H1 (cell line): ENCODE measurements at regions not wholly inside any gene's neighbourhood (a gene's known extent, or its start where the extent isn't known, plus 50 kb on each side); places are given as distances from the start of the nearest gene placed in this dataset.

Source experiments
- CTCF ChIA-PET: fragments of 300-600 bp; sonication (Branson Sonifier 250); formaldehyde crosslinking; loops from one replicate; lab custom pipeline; 2021; ENCODE audit not compliant: partially characterized antibody; lab: Charles Lee
- POLR2A ChIA-PET: fragments of 300-600 bp; sonication (Branson Sonifier 250); formaldehyde crosslinking; loops from one replicate; lab custom pipeline; 2021; ENCODE audit warnings: inconsistent platforms; ENCODE audit not compliant: partially characterized antibody; lab: Charles Lee
- DNase-seq, 2 experiments: peaks; one replicate each; pipeline versions ENCODE4 v3.0.0 to v3.0.0-alpha.2; 2010 to 2022; ENCODE audit warnings: low spot score in 2 of 2, low read depth in 1 of 2, mixed read lengths in 1 of 2
- FAIRE-seq: peaks from 2 replicates; lab custom pipeline; 2011; peaks lifted over from hg19 to GRCh38; lab: Jason Lieb, UNC
- H2AFZ ChIP-seq: 2 replicates; pipeline ENCODE4 v1.8.1; 2012; ENCODE audit warnings: low read length, inconsistent platforms
- H2AK5ac ChIP-seq: 2 replicates; pipeline ENCODE4 v1.6.1; 2013; ENCODE audit warnings: low read depth, low read length
- H2BK120ac ChIP-seq: replicated peaks from 2 replicates; pipeline ENCODE3; 2013; ENCODE audit warnings: low read depth, low read length, inconsistent platforms
- H2BK12ac ChIP-seq: 2 replicates; pipeline ENCODE4 v1.6.1; 2013; ENCODE audit warnings: low read depth, low read length
- H2BK15ac ChIP-seq: 2 replicates; pipeline ENCODE4 v1.6.1; 2013; ENCODE audit warnings: low read length
- H2BK20ac ChIP-seq: 2 replicates; pipeline ENCODE4 v1.6.1; 2013; ENCODE audit warnings: low read length
- H2BK5ac ChIP-seq: 2 replicates; pipeline ENCODE4 v1.6.1; 2013; ENCODE audit warnings: low read depth, low read length
- H3K14ac ChIP-seq: 2 replicates; pipeline ENCODE4 v1.6.1; 2013; ENCODE audit warnings: inconsistent platforms; ENCODE audit not compliant: insufficient read length
- H3K18ac ChIP-seq: 2 replicates; pipeline ENCODE4 v1.6.1; 2013; ENCODE audit warnings: low read length; ENCODE audit errors: extremely low read depth
- H3K23ac ChIP-seq: 2 replicates; pipeline ENCODE4 v1.6.1; 2013; ENCODE audit warnings: inconsistent platforms; ENCODE audit not compliant: insufficient read length
- H3K23me2 ChIP-seq: 2 replicates; pipeline ENCODE4 v1.6.1; 2013; ENCODE audit warnings: low read depth, low read length
- H3K27ac ChIP-seq: 2 replicates; pipeline ENCODE4 v1.6.1; 2011; ENCODE audit warnings: low read depth, low read length, inconsistent platforms
- H3K27me3 ChIP-seq, 4 experiments: replicated peaks in 1 of 4; 1 replicate in 1 of 4; 2 replicates in 3 of 4; pipeline versions ENCODE4 v1.6.1 to v1.8.1; 2011 to 2013; ENCODE audit warnings: low read length in 3 of 4, mild to moderate bottlenecking in 3 of 4, inconsistent platforms in 2 of 4, mixed read lengths in 2 of 4, moderate library complexity in 1 of 4; ENCODE audit not compliant: control insufficient read depth in 3 of 4, insufficient read depth in 3 of 4; ENCODE audit errors: extremely low read depth in 1 of 4
- H3K36me3 ChIP-seq, 4 experiments: 2 replicates each; pipeline versions ENCODE4 v1.6.1 to v1.8.1; 2011 to 2013; ENCODE audit warnings: mild to moderate bottlenecking in 4 of 4, low read length in 3 of 4, moderate library complexity in 2 of 4, control low read depth in 1 of 4, inconsistent platforms in 1 of 4; ENCODE audit not compliant: insufficient read depth in 4 of 4, control insufficient read depth in 2 of 4
- H3K4ac ChIP-seq: replicated peaks from 2 replicates; pipeline ENCODE3; 2013; ENCODE audit warnings: low read length, low read depth, mixed read lengths, inconsistent platforms; ENCODE audit not compliant: insufficient read length
- H3K4me1 ChIP-seq, 4 experiments: replicated peaks in 1 of 4; 1 replicate in 1 of 4; 2 replicates in 3 of 4; pipeline versions ENCODE4 v1.6.1 to v1.8.1; 2011 to 2013; ENCODE audit warnings: low read length in 3 of 4, inconsistent platforms in 2 of 4, mixed read lengths in 1 of 4; ENCODE audit not compliant: insufficient read depth in 4 of 4, control insufficient read depth in 3 of 4
- H3K4me2 ChIP-seq, 2 experiments: 2 replicates each; pipeline versions ENCODE4 v1.6.1 to v1.8.1; 2011 to 2013; ENCODE audit warnings: low read depth in 2 of 2, low read length in 2 of 2, control low read depth in 1 of 2, inconsistent platforms in 1 of 2, mild to moderate bottlenecking in 1 of 2; ENCODE audit not compliant: insufficient read depth in 1 of 2
- H3K4me3 ChIP-seq, 4 experiments: fragments of 200-600, 300-600 bp in 1 of 4; sonication (generic), shearing (Covaris generic), sonication (Bioruptor Twin) in 1 of 4; 2 replicates each; pipeline versions ENCODE4 v1.5.1 to v1.8.1; 2011 to 2016; ENCODE audit warnings: low read length in 4 of 4, low read depth in 3 of 4, control low read depth in 2 of 4, inconsistent platforms in 2 of 4, mild to moderate bottlenecking in 2 of 4, mixed read lengths in 1 of 4, moderate library complexity in 1 of 4; ENCODE audit not compliant: insufficient read depth in 2 of 4; ENCODE audit errors: extremely low read depth in 1 of 4
- H3K56ac ChIP-seq: replicated peaks from 2 replicates; pipeline ENCODE3; 2013; ENCODE audit warnings: low read depth, mild to moderate bottlenecking, mixed read lengths, low read length, inconsistent platforms; ENCODE audit not compliant: insufficient read length
- H3K79me1 ChIP-seq: 2 replicates; pipeline ENCODE4 v1.6.1; 2013; ENCODE audit warnings: low read depth, low read length, control low read depth
- H3K79me2 ChIP-seq, 2 experiments: 2 replicates each; pipeline versions ENCODE4 v1.6.1 to v1.8.1; 2012 to 2013; ENCODE audit warnings: low read length in 2 of 2, mild to moderate bottlenecking in 2 of 2, inconsistent platforms in 1 of 2; ENCODE audit not compliant: insufficient read depth in 2 of 2, control insufficient read depth in 1 of 2
- H3K9ac ChIP-seq, 4 experiments: replicated peaks in 1 of 4; 1 replicate in 1 of 4; 2 replicates in 3 of 4; pipeline versions ENCODE4 v1.6.1 to v1.8.1; 2011 to 2013; ENCODE audit warnings: low read depth in 3 of 4, low read length in 3 of 4, control low read depth in 2 of 4, mild to moderate bottlenecking in 2 of 4, moderate library complexity in 2 of 4, inconsistent platforms in 1 of 4; ENCODE audit errors: extremely low read depth in 1 of 4
- H3K9me3 ChIP-seq, 2 experiments: 2 replicates each; pipeline versions ENCODE4 v1.6.1 to v1.8.1; 2012 to 2013; ENCODE audit warnings: mild to moderate bottlenecking in 2 of 2, moderate library complexity in 2 of 2, control low read depth in 1 of 2, inconsistent platforms in 1 of 2, low read depth in 1 of 2, low read length in 1 of 2, mixed read lengths in 1 of 2; ENCODE audit not compliant: insufficient read depth in 2 of 2
- H4K20me1 ChIP-seq, 2 experiments: replicated peaks in 1 of 2; 2 replicates each; pipeline versions ENCODE3 to v1.8.1; 2011 to 2013; ENCODE audit warnings: inconsistent platforms in 2 of 2, low read length in 2 of 2, mild to moderate bottlenecking in 1 of 2; ENCODE audit not compliant: insufficient read depth in 2 of 2, control insufficient read depth in 1 of 2
- H4K5ac ChIP-seq: 2 replicates; pipeline ENCODE4 v1.6.1; 2013; ENCODE audit warnings: low read length, low read depth, mixed read lengths, inconsistent platforms; ENCODE audit not compliant: insufficient read length
- H4K8ac ChIP-seq: 2 replicates; pipeline ENCODE4 v1.8.0; 2013; ENCODE audit warnings: mild to moderate bottlenecking, moderate library complexity, low read length, inconsistent platforms; ENCODE audit not compliant: insufficient read depth; ENCODE audit errors: extremely low read depth
- H4K91ac ChIP-seq: replicated peaks from 2 replicates; pipeline ENCODE3; 2013; ENCODE audit warnings: low read length, mixed read lengths, inconsistent platforms; ENCODE audit not compliant: insufficient read length
- BCL11A ChIP-seq, 2 experiments: IDR thresholded peaks; one replicate each; pipeline ENCODE4 v1.6.1; 2011; ENCODE audit warnings: low read depth in 2 of 2, low read length in 2 of 2, mild to moderate bottlenecking in 2 of 2
- EP300 ChIP-seq, 2 experiments: IDR thresholded peaks; 1 replicate in 1 of 2; 2 replicates in 1 of 2; pipeline ENCODE4 v1.6.1; 2011 to 2012; ENCODE audit warnings: low read depth in 2 of 2, low read length in 2 of 2, mild to moderate bottlenecking in 2 of 2, borderline replicate concordance in 1 of 2, inconsistent platforms in 1 of 2, moderate library complexity in 1 of 2
- FOSL1 ChIP-seq: IDR thresholded peaks from 2 replicates; pipeline ENCODE4 v1.6.1; 2011; ENCODE audit warnings: mild to moderate bottlenecking, low read depth, low read length, moderate library complexity; ENCODE audit not compliant: insufficient read depth
- JUND ChIP-seq: IDR thresholded peaks from 2 replicates; pipeline ENCODE4 v1.6.1; 2011; ENCODE audit warnings: mild to moderate bottlenecking, improper control_type of control experiment, low read length
- MAFK ChIP-seq: IDR thresholded peaks from 2 replicates; pipeline ENCODE4 v1.6.1; 2012; ENCODE audit warnings: low read depth, mild to moderate bottlenecking, improper control_type of control experiment, low read length
- RFX5 ChIP-seq: IDR thresholded peaks from 2 replicates; pipeline ENCODE4 v1.6.1; 2011; ENCODE audit warnings: low read depth, low read length, improper control_type of control experiment, borderline replicate concordance
- SP4 ChIP-seq: IDR thresholded peaks from 2 replicates; pipeline ENCODE4 v1.6.1; 2012; ENCODE audit warnings: low read length, inconsistent platforms
- TAF1 ChIP-seq: IDR thresholded peaks from 2 replicates; pipeline ENCODE4 v1.6.1; 2011; ENCODE audit warnings: mild to moderate bottlenecking, low read depth, low read length
- TBP ChIP-seq: IDR thresholded peaks from 2 replicates; pipeline ENCODE4 v1.6.1; 2011; ENCODE audit warnings: low read depth, low read length, improper control_type of control experiment
- WGBS, 2 experiments: shearing (Covaris generic) in 1 of 2; methylation state at CpG; one replicate each; pipeline versions ENCODE4 v1.1.6 to v1.1.7; 2013 to 2015; ENCODE audit warnings: low lambda C conversion rate in 2 of 2, mixed read lengths in 2 of 2, inconsistent platforms in 1 of 2, low coverage in 1 of 2, missing lambda C conversion rate in 1 of 2; ENCODE audit not compliant: insufficient replicate concordance in 2 of 2, insufficient coverage in 1 of 2, insufficient read length in 1 of 2; ENCODE audit errors: extremely low coverage in 1 of 2, missing lambda C conversion rate in 1 of 2; 5-methylcytosine and 5-hydroxymethylcytosine counted together
- TF ChIP-seq, protein P1 (sequence below): IDR thresholded peaks from 2 replicates; pipeline ENCODE4 v1.6.1; 2011; ENCODE audit warnings: low read length, improper control_type of control experiment

GRCh38 chr3:13203398-13204176, 130.4 kb upstream of the IQSEC1 start:
- Histone ChIP-seq H3K36me3 (no peaks in the 10 kb centered on the region), H3K56ac (no peak overlapping the region), H3K9me3 (no peaks in the 10 kb centered on the region), H2BK20ac (0 out of 2 replicates have a peak overlapping the region, but pooled peaks have one; percentile 61), H3K23me2 (peaks cover 15% of the 10 kb centered on the region; the same call in 1 of the 2 replicates), H4K20me1 (peaks cover 0 to 14% of the 10 kb centered on the region in 2 experiments), H2BK12ac (peak overlapping the region; percentile 39; the same call in 1 of the 2 replicates), H3K4me2 (peak overlapping the region in 1 of 2 experiments; percentile 61; a peak in 1 of 4 replicates), H3K79me2 (no peaks in the 10 kb centered on the region), H3K4ac (no peak overlapping the region), H3K4me3 (peak overlapping the region in 1 of 4 experiments; percentile 39; a peak in 2 of 8 replicates), H4K5ac (no peak overlapping the region), H2BK120ac (no peak overlapping the region), H3K27me3 (peaks cover 0 to 4% (median 3%) of the 10 kb centered on the region in 4 experiments; a peak in 4 of 7 replicates), H4K91ac (peak overlapping the region; percentile 55), H4K8ac (peak overlapping the region; percentile 20; the same call in 1 of the 2 replicates), H3K4me1 (peaks cover 0 to 3% (median under 1%) of the 10 kb centered on the region in 4 experiments; a peak in 5 of 7 replicates), H3K9ac (no peak overlapping the region), H3K18ac (no peak overlapping the region; the same call in 1 of the 2 replicates), H2AFZ (no peak overlapping the region), H2BK5ac (no peak overlapping the region), H2BK15ac (no peak overlapping the region), H3K79me1 (peaks cover 2% of the 10 kb centered on the region; the same call in 1 of the 2 replicates), H3K27ac (no peak overlapping the region), H2AK5ac (no peak overlapping the region), H3K23ac (no peak overlapping the region), H3K14ac (no peak overlapping the region)
- ChIA-PET CTCF (interaction anchor here (0.6 to 3.2 kb wide), 7 partner anchors 11 to 445 kb away, joined by 3 to 14 read pairs (median 4); no protein-coding TSS in a partner anchor), POLR2A (no interaction called here)
- FAIRE-seq: no peak
- 76% methylated on average over 22 of the region's 22 CpGs; no CpG with 5 or more reads in 1 of the 2 experiments for WGBS, 2 experiments
- DNase-seq: no peak
- TF ChIP-seq, protein P1, sequence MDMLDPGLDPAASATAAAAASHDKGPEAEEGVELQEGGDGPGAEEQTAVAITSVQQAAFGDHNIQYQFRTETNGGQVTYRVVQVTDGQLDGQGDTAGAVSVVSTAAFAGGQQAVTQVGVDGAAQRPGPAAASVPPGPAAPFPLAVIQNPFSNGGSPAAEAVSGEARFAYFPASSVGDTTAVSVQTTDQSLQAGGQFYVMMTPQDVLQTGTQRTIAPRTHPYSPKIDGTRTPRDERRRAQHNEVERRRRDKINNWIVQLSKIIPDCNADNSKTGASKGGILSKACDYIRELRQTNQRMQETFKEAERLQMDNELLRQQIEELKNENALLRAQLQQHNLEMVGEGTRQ: no peak
- TF ChIP-seq SP4: no peak
- no peak for TF ChIP-seq TAF1
- TF ChIP-seq BCL11A (IDR thresholded peaks at IDR 0.05; ENCODE audit: low read depth in 2 of 2, low read length in 2 of 2): no peak
- TF ChIP-seq JUND: no peak
- TF ChIP-seq MAFK: no peak
- TF ChIP-seq RFX5: no peak
- TF ChIP-seq FOSL1: no peak
- no peak for TF ChIP-seq TBP
- no peak for TF ChIP-seq EP300 (IDR thresholded peaks at IDR 0.05; ENCODE audit: borderline replicate concordance in 1 of 2, low read depth in 2 of 2, low read length in 2 of 2)
